ENCODE measurements at regions not wholly inside any gene's neighbourhood (a gene's known extent, or its start where the extent isn't known, plus 50 kb on each side); places are given as distances from the start of the nearest gene placed in this dataset.
A peak's percentile ranks its signal among the peaks of the same experiment; 100 is the strongest.

- ATAC-seq (no peak), DNase-seq (ENCODE audit: low spot score) (no peak)
- intact Hi-C loops (cut with DNase I): no loop called here
Observed at GRCh38 chr2:238658054-238658407, 189.9 kb upstream of the TWIST2 start.

GRCh38 chr2:238658820-238659219, 189.1 kb upstream of the TWIST2 start:
- no peak for DNase-seq (ENCODE audit: low spot score)
- intact Hi-C loops (cut with DNase I): no loop called here
- no peak for ATAC-seq

GRCh38 chr2:238659231-238659630, 188.7 kb upstream of the TWIST2 start:
- ATAC-seq (no peak), DNase-seq (ENCODE audit: low spot score) (no peak)
- intact Hi-C loops (cut with DNase I): no loop called here

- intact Hi-C loops (cut with DNase I): no loop called here
- no peak for DNase-seq (ENCODE audit: low spot score)
Observed at GRCh38 chr2:238663586-238663985, 184.3 kb upstream of the TWIST2 start.

GRCh38 chr2:238665919-238666318, 182.0 kb upstream of the TWIST2 start:
- ATAC-seq (no peak), DNase-seq (ENCODE audit: low spot score) (no peak)
- intact Hi-C loops (cut with DNase I): no loop called here

More at GRCh38 chr2:238663586-238663985, 184.3 kb upstream of the TWIST2 start:
- no peak for ATAC-seq

GRCh38 chr2:238666543-238666942, 181.3 kb upstream of the TWIST2 start:
- ATAC-seq (no peak), DNase-seq (ENCODE audit: low spot score) (no peak)
- intact Hi-C loops (cut with DNase I): no loop called here

GRCh38 chr2:238667008-238667407, 180.9 kb upstream of the TWIST2 start:
- DNase-seq (ENCODE audit: low spot score): no peak
- intact Hi-C loops (cut with DNase I): no loop called here
- no peak for ATAC-seq

- intact Hi-C loops (cut with DNase I): no loop called here
- ATAC-seq: no peak
Observed at GRCh38 chr2:238667639-238668038, 180.2 kb upstream of the TWIST2 start.

GRCh38 chr2:238668426-238668825, 179.5 kb upstream of the TWIST2 start:
- intact Hi-C loops (cut with DNase I): no loop called here
- ATAC-seq (no peak), DNase-seq (ENCODE audit: low spot score) (no peak)

More at GRCh38 chr2:238667639-238668038, 180.2 kb upstream of the TWIST2 start:
- DNase-seq (ENCODE audit: low spot score): no peak

GRCh38 chr2:238669046-238669445, 178.8 kb upstream of the TWIST2 start:
- intact Hi-C loops (cut with DNase I): no loop called here
- no peak for ATAC-seq
- no peak for DNase-seq (ENCODE audit: low spot score)

- DNase-seq (ENCODE audit: low spot score): no peak
- intact Hi-C loops (cut with DNase I): no loop called here
- no peak for ATAC-seq
Observed at GRCh38 chr2:238669581-238670080, 178.3 kb upstream of the TWIST2 start.

GRCh38 chr2:238670111-238670585, 177.7 kb upstream of the TWIST2 start:
- intact Hi-C loops (cut with DNase I): no loop called here
- no peak for ATAC-seq
- DNase-seq (ENCODE audit: low spot score): no peak

- ATAC-seq: no peak
- DNase-seq (ENCODE audit: low spot score): no peak
- intact Hi-C loops (cut with DNase I): no loop called here
Observed at GRCh38 chr2:238682536-238682935, 165.3 kb upstream of the TWIST2 start.

- DNase-seq (ENCODE audit: low spot score): peak; percentile 68
- intact Hi-C loops (cut with DNase I): no loop called here
- peak; percentile 98 for ATAC-seq
Observed at GRCh38 chr2:238684362-238685326, 163.2 kb upstream of the TWIST2 start.

GRCh38 chr2:238685327-238685709, 162.6 kb upstream of the TWIST2 start:
- intact Hi-C loops (cut with DNase I): no loop called here
- ATAC-seq: no peak

GRCh38 chr2:238685713-238686112, 162.2 kb upstream of the TWIST2 start:
- no peak for ATAC-seq
- intact Hi-C loops (cut with DNase I): no loop called here

More at GRCh38 chr2:238685327-238685709, 162.6 kb upstream of the TWIST2 start:
- DNase-seq (ENCODE audit: low spot score): no peak

GRCh38 chr2:238686223-238686622, 161.7 kb upstream of the TWIST2 start:
- ATAC-seq (no peak), DNase-seq (ENCODE audit: low spot score) (no peak)
- intact Hi-C loops (cut with DNase I): no loop called here

More at GRCh38 chr2:238685713-238686112, 162.2 kb upstream of the TWIST2 start:
- DNase-seq (ENCODE audit: low spot score): no peak

- intact Hi-C loops (cut with DNase I): no loop called here
- peak; percentile 19 for ATAC-seq
- DNase-seq (ENCODE audit: low spot score): no peak
Observed at GRCh38 chr2:238688193-238689153, 159.4 kb upstream of the TWIST2 start.

- intact Hi-C loops (cut with DNase I): no loop called here
- ATAC-seq: no peak
Observed at GRCh38 chr2:238689331-238689730, 158.6 kb upstream of the TWIST2 start.

More at GRCh38 chr2:238689331-238689730, 158.6 kb upstream of the TWIST2 start:
- DNase-seq (ENCODE audit: low spot score): no peak

Measured in sciatic nerve (tissue), 2 donors.